HuH-7 (cell line): ENCODE measurements at regions not wholly inside any gene's neighbourhood (a gene's known extent, or its start where the extent isn't known, plus 50 kb on each side); places are given as distances from the start of the nearest gene placed in this dataset.

Source experiments
- DNase-seq: peaks from one replicate; pipeline ENCODE4 v3.0.0; 2011; ENCODE audit warnings: low spot score

DNA sequence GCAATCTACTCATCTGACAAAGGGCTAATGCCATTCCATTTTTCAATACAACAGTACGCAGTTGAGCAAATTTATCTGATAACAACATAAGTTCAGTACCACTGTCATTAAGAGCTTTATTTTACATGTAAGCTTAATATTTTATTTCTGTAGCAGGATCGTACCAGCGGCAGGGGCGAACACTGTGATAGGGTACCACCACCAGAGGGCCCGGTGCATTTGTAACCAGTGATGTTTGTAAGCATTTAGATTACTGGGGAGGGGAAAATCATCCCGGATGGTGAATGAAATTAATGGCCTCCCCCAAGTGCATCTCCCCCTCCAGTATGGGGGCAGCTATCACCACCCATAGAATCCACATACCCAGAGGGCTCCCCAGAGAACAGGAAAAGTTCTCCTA, 179.0 kb downstream of the ADGRA3 start:
- DNase-seq = no peak

DNA sequence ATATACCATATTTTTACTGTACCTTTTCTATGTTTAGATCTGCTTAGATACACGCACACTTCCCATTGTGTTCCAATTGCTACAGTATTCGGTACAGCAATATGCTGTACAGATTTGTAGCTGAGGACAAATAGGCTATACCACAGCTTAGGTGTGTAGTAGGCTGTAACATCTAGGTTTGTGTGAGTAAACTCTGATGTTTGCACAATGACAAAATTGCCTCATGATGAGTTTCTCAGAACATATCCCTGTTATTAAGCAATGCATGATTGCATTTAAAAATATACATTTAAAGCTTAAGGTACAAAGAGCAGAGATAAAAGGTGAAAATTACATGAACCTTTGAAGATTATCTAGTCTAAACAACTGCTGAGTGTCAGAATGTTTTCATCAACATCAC, 181.7 kb downstream of the ADGRA3 start:
- no peak for DNase-seq

DNA sequence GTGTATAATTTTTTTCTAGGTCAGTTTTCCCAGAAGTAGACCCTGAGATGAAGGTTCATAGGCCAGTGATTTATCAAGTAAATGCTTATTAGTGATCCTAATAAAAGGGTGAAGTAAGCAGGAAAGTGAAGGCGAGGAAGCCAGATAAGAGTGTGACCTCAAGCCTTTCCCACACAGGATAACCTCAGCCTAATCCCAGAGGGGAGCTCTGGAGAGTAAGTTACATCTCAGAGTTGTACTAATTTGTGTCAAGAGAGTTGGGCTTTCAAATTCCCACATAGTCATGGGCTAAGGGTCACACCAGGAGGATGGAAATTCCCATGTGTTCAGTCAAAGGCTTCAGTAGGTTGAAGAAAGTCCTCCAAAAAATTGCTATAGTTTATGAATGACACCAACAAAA, 191.4 kb downstream of the ADGRA3 start:
- DNase-seq = no peak

DNA sequence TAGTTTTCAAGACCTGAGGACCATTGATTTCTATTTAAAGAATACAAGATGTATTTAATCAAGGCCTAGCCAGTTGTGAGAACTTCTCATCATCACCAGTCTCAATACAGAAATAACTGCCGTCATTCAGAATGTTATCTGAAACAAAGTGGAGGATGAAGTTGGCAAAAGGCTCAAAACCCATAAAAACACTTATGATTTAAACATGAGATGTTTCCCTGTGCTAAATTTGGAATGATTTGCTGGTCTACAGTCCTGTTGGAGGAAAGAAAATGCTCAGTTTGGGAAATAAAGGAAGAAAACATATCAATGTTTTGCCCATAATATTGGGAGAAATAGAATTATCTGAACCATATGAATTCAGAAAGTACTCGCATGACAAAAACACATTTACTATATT, 192.2 kb downstream of the ADGRA3 start:
- no peak for DNase-seq

DNA sequence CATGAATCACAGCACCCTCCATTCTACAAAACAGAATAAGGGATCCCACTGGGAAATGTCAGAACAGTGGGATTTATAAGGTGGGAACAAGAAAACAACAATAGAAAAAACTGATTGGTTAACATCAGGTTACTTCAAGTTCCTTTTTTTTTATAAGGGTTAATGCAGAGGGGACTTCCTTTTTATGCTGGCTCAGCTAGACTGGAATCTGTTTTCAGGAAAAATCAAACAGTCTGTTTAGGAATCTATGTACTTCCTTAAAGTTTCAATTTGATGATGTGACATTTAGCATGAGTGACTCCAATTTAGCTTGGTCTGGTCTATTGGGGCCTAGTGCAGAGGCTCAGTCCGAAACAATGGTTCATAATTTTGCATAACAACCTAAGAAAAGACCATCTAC, 192.9 kb downstream of the ADGRA3 start:
- no peak for DNase-seq

DNA sequence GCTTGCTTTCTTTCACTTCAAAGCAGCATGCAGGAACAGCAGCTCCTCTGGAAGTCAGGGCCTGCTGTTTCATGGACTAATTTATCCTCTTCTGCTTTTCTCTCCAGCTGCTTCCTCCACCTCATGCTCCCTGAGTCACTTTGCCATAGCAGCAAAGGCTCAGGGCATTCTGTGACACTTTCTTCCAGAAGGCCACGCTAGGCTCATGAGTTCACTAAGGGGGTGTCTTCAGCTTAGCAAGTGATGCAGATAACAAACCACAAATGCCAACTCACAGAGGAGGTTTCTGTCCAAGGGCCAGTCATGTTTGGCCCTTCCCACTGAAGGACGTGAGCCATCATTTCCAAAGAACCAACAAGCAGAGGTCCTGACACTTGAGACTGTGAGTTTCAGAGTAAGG, 200.2 kb downstream of the ADGRA3 start:
- DNase-seq = no peak

DNA sequence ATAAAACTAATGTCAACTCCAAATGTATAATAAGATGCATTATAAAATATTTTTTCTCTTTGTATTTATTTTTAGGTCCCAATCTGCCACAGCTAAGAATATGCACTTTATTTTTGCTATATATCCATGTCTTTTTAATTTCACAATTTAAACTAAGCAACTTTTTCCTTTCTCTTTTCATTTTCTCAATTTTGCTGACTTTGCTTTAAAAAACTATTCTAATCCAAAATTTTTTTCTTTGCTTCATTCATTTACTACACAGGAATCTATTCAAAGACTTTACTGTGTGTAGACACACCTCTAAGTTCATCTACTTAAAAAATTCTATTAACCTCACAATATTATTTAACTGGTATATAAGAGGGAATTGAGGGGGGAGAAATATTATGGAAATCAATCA, 201.9 kb downstream of the ADGRA3 start:
- no peak for DNase-seq

DNA sequence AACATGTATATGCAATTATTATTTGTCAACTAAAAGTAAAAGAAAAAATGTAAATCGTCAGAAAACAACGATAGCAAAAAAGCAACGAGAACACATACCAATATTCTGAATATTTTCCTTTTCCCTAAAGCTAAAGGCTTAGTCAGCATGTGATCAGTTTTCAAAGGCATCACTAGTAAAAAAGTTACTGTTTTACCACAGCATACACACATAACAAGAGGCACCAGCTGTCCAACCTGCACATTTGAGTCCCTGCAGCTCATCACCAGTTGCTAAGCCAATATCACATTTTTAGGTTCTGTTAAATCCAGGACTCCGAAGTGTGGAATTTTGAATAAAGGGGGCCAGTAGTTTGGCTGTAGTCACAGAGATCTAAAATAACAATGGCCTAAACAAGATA, 203.8 kb downstream of the ADGRA3 start:
- DNase-seq = no peak

DNA sequence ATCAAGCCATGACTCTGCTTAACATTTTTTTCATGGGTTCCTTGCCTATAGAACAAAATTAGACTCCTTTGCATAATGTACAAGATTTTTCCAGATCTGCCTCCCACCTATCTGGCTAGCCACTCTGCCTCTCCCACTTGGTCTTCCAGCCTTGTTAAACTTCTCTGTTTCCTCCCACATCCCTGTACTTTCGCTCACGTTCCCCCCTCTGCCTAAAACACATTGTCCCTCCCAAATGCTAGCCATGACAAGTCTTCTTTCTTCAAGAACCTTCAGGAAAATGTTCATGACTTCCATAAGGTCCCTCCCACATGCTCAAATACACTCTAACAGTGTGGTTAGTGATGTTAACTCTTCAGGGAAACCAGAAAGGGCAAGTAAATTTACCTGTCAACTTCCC, 214.6 kb downstream of the ADGRA3 start:
- DNase-seq = no peak

DNA sequence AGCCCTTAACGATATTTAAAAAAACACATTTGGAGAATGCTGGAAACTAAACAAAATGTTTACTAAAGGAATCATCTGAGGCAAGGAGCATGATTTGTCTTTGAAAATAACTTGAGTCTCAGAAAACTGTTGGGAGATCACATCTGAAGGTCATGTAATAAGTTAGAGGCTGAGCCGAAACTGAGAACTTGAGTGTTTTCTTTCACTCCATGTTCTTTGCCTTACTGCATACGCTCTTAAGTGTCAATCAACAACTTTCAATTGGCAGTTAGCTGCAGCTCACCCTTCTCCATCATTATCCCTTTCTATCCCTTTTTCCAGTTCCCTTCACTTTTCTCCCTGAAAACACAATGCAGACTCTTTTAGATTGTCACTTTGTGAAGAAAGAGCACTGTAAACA, 216.2 kb downstream of the ADGRA3 start:
- no peak for DNase-seq

DNA sequence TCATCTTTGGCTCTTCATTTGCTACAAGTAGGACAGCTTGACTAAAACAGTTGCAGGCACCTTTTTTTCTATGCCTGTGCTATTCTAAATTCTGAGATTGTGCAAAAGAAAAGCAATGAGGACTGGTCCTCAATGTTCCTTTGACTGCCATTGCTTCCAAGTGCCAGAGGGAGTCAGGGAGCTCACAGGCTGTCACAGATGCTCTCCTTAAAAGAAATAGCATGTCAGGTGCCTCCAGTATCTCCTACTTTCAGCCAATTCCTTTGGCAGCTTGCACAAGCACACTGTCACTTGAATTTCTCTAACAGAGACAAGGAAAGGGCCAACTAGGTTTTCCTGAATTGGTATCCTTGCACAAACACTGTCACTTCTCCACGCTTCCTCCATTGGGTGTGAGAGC, 228.2 kb downstream of the ADGRA3 start:
- DNase-seq = no peak

DNA sequence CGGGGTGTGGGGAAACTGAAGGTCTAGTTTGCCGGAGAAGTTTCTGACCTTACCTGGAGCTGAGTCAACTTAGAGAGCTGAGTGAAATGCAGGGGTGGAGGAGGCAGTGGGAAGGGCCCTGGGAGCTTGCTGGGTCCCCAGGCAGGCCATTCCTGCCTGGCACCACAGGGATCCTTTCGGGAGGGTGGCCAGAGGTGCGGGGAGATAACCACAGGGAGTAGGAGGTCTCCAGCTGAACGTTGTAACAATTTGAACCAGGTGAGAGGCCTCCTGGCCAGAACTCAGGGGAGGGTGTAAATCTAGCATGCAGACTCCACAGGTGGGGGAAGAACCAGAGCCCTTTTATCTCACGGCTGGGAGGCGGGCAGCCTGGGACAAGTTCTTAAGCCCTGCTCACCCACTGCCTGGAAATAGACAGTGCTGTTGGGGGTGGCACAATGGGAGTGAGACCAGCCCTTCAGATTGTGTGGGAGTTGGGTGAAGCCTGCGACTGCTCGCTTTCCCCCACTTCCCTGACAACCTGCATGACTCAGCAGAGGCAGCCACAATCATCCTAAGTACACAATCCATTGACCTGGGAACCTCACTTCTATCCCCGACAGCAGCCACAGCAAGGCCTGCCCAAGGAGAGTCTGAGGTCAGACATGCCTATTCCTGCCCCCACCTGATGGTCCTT, 247.4 kb downstream of the ADGRA3 start:
- DNase-seq = no peak

DNA sequence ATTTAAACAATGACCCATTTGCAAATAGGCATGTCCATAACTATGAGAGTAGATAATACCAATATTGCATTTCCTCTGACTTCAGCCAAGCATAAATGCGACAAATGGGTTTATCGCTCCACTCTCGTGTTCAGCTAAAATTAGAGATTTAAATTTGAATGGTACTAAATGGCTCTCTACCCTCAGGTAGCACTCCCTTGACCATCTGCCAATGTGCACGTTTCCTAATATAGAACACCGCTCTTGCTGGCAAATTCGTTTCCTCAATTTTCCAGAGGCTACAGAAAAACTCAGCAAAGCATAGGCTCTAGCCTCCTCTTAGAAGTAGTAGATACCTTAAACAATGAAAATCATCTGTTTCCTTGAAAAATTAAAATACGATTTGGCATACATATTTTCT, 251.6 kb downstream of the ADGRA3 start:
- DNase-seq = no peak

DNA sequence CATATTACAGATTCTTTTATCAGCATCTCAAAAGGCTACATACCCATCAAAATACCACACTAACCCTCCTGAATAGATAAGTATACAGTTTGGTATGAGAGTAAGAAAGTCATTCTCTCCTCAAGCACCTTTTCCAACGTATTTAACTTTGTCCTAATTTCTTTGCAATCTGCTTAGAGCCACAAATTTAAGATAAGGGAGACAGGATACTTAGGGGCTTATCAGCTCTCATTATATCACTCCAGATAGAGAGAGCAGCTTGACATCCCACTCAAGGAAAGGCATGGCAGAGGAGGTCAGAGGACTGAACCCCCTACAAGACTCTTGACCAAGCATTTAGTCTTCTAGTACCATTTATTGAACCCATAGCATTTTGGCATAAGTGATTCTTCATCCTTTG, 262.4 kb downstream of the ADGRA3 start:
- DNase-seq = no peak

DNA sequence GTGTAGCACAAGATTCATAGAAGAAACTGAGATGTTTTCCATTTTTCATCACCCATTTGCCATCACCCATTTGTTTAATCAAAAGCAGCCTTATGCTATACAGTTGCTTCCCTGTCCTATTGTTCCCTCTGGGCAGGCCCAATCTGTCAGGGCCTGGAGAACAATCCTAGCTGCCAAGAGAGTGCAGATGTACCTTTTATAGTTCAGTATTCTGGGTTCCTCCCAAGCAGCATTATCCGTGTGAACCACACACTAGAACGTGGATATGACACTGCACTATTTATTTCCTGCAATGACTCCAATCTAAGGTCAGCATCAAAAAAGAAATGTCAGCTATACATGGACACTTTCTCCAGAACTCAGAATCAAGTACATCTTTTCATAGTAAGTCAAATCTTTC, 269.0 kb downstream of the ADGRA3 start:
- DNase-seq = no peak

DNA sequence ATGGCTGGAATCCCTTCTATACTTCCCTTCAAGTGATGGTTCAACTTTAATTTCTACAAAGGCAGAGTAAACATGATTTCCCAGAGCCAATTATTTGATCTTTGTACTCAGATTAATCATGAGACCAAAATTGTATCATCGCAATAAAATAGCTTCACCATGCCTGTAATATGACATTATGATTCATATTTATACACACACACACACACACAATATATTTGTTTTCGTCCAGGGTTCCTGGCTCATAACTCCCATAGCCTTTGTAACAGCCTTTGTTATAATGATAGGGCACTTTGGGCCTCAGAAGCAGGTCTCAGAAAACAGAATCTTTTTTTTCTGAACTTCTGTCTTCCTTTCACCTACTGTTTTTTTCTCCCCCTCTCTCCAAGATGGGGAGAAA, 270.6 kb downstream of the ADGRA3 start:
- DNase-seq = no peak

DNA sequence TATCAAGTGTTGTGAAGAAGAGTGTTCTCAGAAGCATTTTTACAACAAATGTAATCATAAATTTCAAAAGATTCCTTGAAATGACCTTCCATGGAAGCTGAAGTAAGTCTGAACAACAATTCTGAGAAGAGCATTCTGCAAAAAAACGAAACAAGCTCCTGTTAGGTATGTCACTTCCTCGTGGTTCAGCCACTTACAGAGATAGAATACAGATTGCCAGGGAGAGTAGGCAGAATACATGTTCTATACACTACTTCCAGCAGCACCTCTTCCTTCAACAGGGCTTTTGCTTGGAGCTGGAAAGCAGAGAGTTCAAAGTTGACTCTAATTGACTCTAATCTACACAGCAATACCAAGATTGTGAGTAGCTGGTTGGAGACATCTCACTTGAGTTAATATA, 274.5 kb downstream of the ADGRA3 start:
- no peak for DNase-seq

DNA sequence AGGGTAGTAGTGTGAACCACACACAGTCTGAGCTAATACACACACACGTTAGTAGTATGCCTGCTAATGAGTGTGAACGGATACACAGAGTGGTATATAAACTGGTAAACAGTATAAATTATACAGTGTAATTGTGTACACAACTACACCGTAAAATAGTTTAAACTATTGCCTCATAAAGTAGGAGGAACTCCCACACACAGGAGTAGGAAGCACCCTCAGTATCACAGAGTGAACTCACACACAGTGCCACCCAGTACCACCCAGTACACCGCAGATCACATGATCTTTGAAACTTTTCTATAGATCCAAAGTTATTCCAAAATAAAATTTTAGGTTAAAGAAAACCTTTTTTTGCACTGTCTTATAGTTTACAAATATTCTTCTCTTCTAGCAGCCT, 275.1 kb downstream of the ADGRA3 start:
- no peak for DNase-seq

DNA sequence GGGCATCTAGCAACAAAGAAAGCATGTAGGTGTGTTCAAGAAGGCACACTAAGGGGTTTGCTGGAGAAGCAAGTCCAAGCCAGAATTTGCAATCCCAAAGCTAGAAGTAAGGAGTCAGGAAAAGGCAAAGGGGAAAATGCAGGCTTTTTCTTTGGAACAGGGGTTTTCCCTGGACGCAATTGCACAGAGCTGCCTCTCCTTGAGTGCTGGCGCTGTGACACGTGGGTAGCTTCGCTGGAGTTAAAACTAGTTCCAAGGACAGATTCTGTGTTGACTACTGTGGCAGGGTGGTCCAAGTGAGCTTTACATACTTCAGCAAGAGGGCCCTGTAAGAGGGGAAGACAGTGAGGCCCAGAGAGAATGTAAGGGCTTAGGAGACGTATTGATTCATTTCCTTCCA, 277.1 kb downstream of the ADGRA3 start:
- peak; percentile 16 for DNase-seq

DNA sequence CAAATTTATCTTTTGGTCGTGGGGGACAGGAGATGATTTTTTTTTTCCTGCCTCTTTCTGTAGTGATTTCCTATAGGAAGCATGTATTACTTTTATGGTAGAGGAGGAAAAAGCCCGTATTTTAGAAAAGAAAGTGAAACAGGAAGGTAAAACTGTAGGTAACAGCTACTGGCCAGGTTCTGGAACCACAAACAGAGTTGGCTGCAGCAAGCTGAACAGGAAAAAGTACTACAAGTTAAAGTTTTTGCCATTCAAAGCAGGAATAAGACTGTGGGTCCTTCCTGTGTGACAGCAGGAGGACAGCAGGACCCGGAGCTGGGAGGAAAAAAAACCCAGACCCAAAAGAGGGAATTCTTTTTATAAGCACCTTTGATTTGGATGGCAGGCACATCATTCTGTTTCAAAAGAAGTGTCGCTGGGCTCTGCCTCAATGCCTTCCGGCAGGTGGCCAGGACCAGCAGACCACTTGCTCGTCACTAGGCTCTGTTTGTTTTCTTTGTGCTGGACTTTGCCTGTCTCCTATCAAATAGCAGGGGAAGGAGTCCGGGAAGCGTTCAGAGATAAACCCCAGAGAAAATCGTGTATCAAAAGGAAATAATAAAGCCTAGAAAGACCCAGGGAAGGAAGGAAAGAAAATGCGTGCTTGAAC, 277.9 kb downstream of the ADGRA3 start:
- peak; percentile 33 for DNase-seq

DNA sequence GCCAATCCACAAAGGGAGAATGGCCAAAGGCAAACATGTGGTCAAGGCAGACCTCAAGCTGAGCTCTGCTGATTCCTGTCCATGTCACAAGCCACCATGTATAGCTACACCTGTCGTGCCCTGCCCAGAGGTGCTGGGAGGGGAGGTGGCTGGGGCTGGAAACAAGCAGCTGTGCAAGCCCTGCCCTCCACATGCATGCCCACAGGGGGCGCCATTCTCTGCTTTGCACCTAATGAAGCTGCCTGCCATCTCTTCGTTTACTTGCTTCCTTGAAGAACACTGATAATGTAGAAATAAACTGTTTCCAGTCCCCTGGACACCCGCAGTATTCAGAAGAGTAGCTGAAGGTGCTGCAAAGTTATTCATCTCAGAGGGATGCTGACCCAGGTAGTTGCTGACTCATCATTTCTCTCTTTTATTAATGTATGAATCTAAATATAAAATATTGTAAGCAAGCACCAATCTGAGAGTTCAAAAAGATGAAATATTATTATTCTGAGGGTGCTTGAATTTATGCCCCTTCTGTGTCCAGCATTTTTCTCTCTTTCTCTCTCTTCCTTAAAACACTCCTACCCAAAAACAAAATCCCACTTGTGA, 278.6 kb downstream of the ADGRA3 start:
- peak; percentile 39 for DNase-seq

DNA sequence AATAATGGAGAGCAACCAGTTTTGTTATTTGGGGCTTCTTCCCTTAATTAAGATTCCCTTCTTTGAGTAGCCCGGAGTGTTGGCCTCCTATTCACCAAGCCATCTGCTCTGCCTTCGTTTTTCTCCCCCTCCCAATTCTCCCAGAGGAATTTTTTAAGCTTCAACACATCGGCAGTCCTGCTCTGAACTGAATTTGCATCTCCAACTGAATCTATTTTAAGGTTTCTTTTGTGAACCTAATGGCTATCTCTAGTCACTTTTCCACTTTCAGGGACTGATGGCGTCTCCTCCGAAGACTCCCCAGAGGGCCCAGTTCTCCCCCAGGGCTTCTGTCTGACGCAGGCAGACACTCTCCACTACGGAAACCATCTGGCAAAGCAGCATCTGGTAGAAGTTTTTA, 280.2 kb downstream of the ADGRA3 start:
- no peak for DNase-seq

DNA sequence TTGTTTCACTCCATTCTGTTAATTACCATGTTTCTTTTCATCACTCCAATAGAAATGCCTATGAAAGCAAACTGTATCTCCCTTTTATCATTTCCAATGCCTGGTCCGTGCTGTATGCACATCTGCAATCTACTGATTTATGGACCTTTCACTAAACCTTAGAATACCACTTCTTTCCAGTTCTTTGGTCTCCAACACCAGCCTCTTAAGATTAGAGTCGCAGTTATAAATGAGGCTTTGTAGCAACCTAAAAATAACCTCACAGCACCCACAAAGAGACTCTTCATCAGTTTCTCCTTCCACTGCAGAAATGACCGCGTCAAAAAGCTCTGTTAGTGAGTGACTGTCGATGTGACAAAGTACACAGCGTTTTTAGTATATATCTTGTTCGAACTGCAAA, 282.6 kb downstream of the ADGRA3 start:
- no peak for DNase-seq

DNA sequence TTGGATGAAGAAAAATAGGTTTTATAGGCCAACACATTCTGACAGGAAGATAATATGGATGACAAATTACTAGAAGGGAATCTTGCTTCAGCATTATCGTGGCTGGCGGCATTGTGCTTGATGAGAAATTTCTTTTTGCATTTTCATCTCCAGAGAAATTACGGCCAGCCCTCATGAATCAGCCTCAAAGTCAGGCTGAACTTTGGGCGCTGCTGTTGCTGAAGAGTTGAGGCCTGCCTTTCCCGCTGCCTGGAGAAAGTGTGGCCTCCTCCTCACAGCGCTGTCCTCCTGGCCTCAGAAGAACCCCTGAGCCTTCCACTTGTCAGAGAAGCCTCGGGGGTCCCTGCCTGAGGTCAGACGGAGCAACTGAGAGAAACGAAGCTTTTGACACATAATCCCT, 272.4 kb upstream of the KCNIP4 start:
- no peak for DNase-seq
